ENCODE measurements at regions not wholly inside any gene's neighbourhood (a gene's known extent, or its start where the extent isn't known, plus 50 kb on each side); places are given as distances from the start of the nearest gene placed in this dataset.
"Not testable (repeated sequence)": the region's sequence is repeated elsewhere in the genome, so short reads cannot be mapped to it uniquely, and the experiment has no call there.

- no peak for DNase-seq
Observed at GRCh38 chr17:77087650-77088454, 52.9 kb upstream of the SEC14L1 start.

- DNase-seq, result peak; percentile 95 to 98
Observed at GRCh38 chr17:77088455-77089123, 52.2 kb upstream of the SEC14L1 start.

- no peak for DNase-seq
Observed at GRCh38 chr17:77089124-77089490, 51.7 kb upstream of the SEC14L1 start.

- DNase-seq, result not testable (repeated sequence)
Observed at GRCh38 chr17:77089949-77090348, 50.8 kb upstream of the SEC14L1 start.

- no peak for DNase-seq
Observed at GRCh38 chr17:77090476-77090875, 50.3 kb upstream of the SEC14L1 start.

All from inflammatory macrophage treated with lipopolysaccharide for 1 hour (primary cell).